DMS79 treated with DMSO at 0.1 percent for 48 hours (cell line): ENCODE measurements at regions not wholly inside any gene's neighbourhood (a gene's known extent, or its start where the extent isn't known, plus 50 kb on each side); places are given as distances from the start of the nearest gene placed in this dataset.
A peak's percentile ranks its signal among the peaks of the same experiment; 100 is the strongest.

ENCODE experiments used
- DNase-seq: peaks from one replicate; lab custom pipeline; 2025; lab: John Stamatoyannopoulos, UW

GRCh38 chr6:157756708-157757429 lies 66.2 kb upstream of the SNX9 start:
- peak; percentile 89 for DNase-seq

GRCh38 chr6:157757430-157758403 lies 65.3 kb upstream of the SNX9 start:
- DNase-seq = no peak

- no peak for DNase-seq
Observed at GRCh38 chr6:157758516-157759023, 64.5 kb upstream of the SNX9 start.

DNA sequence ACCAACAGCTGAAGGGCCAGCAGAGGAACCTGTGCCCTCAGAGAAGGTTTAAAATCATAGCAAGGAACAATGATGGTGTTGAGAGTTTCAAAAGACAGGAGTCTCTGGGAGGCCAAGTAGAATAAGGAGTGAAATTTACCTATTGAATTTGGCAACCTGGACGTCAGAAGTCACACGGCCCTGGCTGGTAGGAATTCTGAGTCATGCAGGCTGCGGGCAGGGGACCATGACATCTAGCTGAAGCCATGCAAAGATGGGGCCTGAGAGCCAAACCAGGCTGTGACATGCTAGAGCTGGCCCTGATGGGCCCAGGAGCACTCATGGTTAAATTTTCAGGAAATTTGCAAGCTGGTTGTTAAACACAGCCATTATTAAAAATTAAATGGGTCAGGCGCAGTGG lies 64.0 kb upstream of the SNX9 start:
- no peak for DNase-seq

DNA sequence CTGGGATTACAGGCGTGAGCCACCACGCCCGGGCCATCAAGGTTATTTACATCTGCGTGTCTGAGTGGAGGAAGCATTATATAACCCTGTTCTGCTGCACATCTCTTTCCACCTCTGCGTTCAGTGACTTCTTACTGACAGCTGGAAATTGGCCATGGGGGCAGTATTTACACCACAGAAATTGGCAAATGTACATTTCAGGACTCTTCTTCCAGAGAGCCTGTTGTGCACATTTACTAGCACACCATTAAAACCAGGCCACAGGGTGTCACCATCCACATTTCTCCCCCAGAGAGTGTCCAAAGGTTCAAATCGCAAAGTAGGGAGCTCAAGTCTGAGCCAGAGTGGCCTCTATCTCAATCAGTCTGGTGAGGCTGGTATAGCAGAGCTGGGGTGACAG lies 62.9 kb upstream of the SNX9 start:
- no peak for DNase-seq

GRCh38 chr6:157760589-157761330 lies 62.3 kb upstream of the SNX9 start:
- DNase-seq = no peak

- DNase-seq = no peak
Observed at GRCh38 chr6:157761331-157761921, 61.6 kb upstream of the SNX9 start.

DNA sequence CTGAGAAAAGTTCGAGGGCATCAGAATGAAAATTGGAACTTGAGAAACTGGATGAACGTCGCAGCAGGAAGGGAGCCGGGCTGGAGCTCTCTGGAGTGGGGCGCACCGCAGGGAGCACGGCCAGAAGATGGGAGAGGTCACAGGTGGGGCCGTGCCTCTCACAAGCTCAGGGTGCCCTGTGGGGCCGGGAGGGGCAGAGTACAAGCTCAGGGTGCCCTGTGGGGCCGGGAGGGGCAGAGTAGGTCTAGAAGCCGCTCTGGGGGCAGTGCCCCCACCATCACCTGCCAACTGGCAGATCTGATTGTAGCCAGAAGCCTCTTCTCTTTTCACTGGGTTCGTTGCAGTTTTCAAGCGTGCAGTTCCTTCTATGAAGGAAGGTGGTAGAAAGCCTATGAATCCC lies 61.1 kb upstream of the SNX9 start:
- no peak for DNase-seq

- DNase-seq = no peak
Observed at GRCh38 chr6:157762636-157763035, 60.4 kb upstream of the SNX9 start.

GRCh38 chr6:157763129-157763903 lies 59.7 kb upstream of the SNX9 start:
- peak; percentile 95 for DNase-seq

DNA sequence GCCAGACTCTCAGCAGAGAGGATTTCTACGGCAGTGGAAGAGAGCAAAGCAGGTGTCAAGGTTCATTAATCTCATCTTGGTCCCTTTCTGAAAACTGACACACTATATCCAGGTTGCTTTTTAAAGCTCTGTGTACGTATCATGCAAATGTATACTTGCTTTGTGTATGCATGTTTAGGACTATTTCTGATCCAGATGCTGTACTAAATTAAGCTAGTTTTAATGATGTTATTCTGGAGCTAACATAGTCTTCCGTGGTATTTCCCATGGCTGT lies 59.2 kb upstream of the SNX9 start:
- peak; percentile 76 for DNase-seq

GRCh38 chr6:157764178-157765068 lies 58.6 kb upstream of the SNX9 start:
- DNase-seq = no peak

- DNase-seq = no peak
Observed at GRCh38 chr6:157766901-157767774, 55.9 kb upstream of the SNX9 start.

GRCh38 chr6:157767775-157768156 lies 55.3 kb upstream of the SNX9 start:
- no peak for DNase-seq

DNA sequence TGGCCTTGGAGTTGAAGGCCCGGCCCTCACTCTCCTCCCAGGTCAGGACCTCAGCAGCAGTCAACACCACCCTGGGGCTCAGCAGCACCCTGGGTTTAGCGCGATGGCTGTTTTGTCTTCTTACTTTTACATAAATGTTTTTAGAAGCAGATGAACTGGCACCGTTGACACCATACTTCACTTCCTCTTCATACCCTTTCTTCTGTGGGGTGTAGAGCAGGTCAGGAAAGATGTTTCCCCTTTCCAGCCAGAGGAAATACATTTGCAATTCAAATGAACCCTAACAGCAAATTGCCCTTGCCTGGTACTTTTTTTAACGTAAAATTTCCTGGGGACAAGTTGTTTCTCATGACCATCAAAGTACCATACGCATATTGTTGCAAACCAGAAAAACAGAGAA lies 54.7 kb upstream of the SNX9 start:
- DNase-seq = no peak

- DNase-seq = no peak
Observed at GRCh38 chr6:157768863-157769551, 54.0 kb upstream of the SNX9 start.

GRCh38 chr6:157769776-157770426 lies 53.1 kb upstream of the SNX9 start:
- DNase-seq = peak; percentile 23

DNA sequence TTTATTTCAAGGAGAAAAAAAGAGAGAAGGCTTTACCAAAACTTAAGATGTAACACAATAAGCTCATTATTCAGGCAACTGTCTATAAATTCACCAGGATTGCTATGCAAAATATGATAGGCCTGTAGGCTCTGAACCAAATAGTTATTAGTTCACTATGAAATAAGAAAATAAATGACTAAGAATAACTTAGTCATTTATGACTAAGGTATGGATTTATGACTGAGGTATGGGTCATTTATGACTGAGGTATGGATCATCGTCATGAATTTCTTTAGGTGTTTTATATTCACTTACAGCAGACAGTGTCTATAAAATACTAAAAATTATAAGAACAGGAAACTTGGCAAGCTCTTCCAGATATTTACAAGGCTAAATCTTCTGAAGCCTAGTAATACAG lies 52.1 kb upstream of the SNX9 start:
- DNase-seq = no peak
